Gastrocnemius medialis (tissue), 4 donors: ENCODE measurements at regions not wholly inside any gene's neighbourhood (a gene's known extent, or its start where the extent isn't known, plus 50 kb on each side); places are given as distances from the start of the nearest gene placed in this dataset.

Experiments used
- POLR2A ChIP-seq, 2 donors: fragments of 450-650 bp; IDR thresholded peaks; one replicate each; pipeline ENCODE4 v1.6.1; 2017; ENCODE audit warnings: antibody characterized with exemption in 2 of 2, mild to moderate bottlenecking in 2 of 2, moderate library complexity in 2 of 2
- TF ChIP-seq, protein P1 (sequence below), 5 experiments: fragments of 450-650 bp in 3 of 5; fragments of 200-600 bp in 2 of 5; sonication (generic) in 2 of 5; IDR thresholded peaks in 4 of 5; conservative IDR thresholded peaks in 1 of 5; 1 replicate in 4 of 5; 2 replicates in 1 of 5; pipeline ENCODE4 v1.5.1; 2016 to 2019; ENCODE audit warnings: antibody characterized with exemption in 5 of 5, mild to moderate bottlenecking in 3 of 5, moderate library complexity in 3 of 5

DNA sequence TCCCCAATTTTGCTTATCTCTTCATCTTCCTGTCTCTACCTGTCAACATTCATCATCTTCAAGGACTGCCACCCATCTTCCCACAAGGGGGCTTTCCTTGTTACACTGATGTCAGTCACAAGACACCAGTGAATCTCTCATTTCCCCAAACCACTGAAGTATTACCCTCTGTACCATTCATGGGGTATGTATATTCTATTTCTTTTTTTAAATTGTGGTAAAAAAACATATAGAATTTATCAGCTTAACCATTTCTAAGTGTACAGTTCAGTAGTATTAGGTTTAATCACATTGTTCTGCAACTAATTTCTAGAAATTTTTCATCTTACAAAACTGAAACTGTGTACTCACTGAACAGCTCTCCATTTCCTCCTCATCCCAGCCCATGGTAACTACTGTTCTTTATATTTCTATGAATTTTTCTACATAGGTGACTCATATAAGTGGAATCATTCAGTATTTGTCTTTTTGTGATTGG is 98.6 kb downstream of the LARP7 start:
- no peak for TF ChIP-seq POLR2A (IDR thresholded peaks at IDR 0.05)
- TF ChIP-seq, protein P1, sequence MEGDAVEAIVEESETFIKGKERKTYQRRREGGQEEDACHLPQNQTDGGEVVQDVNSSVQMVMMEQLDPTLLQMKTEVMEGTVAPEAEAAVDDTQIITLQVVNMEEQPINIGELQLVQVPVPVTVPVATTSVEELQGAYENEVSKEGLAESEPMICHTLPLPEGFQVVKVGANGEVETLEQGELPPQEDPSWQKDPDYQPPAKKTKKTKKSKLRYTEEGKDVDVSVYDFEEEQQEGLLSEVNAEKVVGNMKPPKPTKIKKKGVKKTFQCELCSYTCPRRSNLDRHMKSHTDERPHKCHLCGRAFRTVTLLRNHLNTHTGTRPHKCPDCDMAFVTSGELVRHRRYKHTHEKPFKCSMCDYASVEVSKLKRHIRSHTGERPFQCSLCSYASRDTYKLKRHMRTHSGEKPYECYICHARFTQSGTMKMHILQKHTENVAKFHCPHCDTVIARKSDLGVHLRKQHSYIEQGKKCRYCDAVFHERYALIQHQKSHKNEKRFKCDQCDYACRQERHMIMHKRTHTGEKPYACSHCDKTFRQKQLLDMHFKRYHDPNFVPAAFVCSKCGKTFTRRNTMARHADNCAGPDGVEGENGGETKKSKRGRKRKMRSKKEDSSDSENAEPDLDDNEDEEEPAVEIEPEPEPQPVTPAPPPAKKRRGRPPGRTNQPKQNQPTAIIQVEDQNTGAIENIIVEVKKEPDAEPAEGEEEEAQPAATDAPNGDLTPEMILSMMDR (IDR thresholded peaks at IDR 0.05 in 4 of 5, conservative IDR thresholded peaks at IDR 0.05 in 1 of 5) = no peak
